Erythroblast (primary cell): ENCODE measurements at regions not wholly inside any gene's neighbourhood (a gene's known extent, or its start where the extent isn't known, plus 50 kb on each side); places are given as distances from the start of the nearest gene placed in this dataset.

Experiments
- GATA1 ChIP-seq: IDR thresholded peaks from 2 replicates; pipeline ENCODE4 v1.6.1; 2011; ENCODE audit warnings: low read depth, mild to moderate bottlenecking, control low read depth, low read length, moderate library complexity
- POLR2A ChIP-seq: IDR thresholded peaks from 2 replicates; pipeline ENCODE4 v1.6.1; 2011; ENCODE audit warnings: mild to moderate bottlenecking, low read length

DNA sequence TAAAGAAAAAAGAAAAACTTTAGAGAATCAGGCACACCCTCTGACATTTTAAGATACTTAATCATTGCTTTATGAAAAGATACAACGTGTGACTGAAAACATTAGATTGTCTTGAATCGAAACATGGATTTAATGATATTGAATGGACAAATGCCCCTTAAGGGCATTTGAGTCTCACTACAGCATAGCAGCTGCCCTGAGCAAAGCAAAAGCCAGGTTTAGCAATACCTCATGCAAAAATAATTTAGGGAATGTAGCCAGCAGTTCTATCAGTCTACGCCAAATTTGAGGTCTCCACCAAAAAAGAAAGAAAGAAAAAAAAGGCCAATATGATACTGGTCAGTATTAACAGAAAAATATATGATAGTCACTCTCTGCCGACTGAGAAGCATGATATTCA, 56.6 kb upstream of the LMNB1 start:
- TF ChIP-seq POLR2A (no peak), GATA1 (no peak)
